ENCODE measurements at regions not wholly inside any gene's neighbourhood (a gene's known extent, or its start where the extent isn't known, plus 50 kb on each side); places are given as distances from the start of the nearest gene placed in this dataset.

DNA sequence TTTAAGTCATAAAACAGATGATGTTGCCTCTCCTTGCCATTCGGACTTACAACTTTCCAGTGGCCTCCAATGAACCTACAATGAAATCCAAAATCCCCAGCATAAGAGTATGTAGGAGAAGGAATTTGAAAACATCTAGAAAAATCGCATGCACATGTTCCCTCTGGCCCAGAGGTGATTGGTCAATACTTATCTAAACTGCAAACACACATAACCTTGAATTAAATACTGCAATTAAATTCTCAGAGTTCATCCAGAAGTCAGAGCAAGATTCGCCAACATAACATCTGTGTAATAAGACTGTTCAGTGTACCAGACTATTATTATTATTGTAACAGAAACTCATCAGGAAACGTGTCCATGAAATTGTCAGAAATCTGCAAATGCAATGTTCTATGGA, 82.2 kb upstream of the USP29 start:
- WGBS, 2 donors = 58 to 59% methylated on average over 4 of the region's 4 CpGs
- H3K27ac ChIP-seq = no peak overlapping the region
- no peak overlapping the region for H3K4me3 ChIP-seq
- TF ChIP-seq EP300 (IDR thresholded peaks at IDR 0.05) (no peak), POLR2AphosphoS5 (IDR thresholded peaks at IDR 0.05) (no peak), POLR2A (IDR thresholded peaks at IDR 0.05) (no peak)
- TF ChIP-seq, protein P1, sequence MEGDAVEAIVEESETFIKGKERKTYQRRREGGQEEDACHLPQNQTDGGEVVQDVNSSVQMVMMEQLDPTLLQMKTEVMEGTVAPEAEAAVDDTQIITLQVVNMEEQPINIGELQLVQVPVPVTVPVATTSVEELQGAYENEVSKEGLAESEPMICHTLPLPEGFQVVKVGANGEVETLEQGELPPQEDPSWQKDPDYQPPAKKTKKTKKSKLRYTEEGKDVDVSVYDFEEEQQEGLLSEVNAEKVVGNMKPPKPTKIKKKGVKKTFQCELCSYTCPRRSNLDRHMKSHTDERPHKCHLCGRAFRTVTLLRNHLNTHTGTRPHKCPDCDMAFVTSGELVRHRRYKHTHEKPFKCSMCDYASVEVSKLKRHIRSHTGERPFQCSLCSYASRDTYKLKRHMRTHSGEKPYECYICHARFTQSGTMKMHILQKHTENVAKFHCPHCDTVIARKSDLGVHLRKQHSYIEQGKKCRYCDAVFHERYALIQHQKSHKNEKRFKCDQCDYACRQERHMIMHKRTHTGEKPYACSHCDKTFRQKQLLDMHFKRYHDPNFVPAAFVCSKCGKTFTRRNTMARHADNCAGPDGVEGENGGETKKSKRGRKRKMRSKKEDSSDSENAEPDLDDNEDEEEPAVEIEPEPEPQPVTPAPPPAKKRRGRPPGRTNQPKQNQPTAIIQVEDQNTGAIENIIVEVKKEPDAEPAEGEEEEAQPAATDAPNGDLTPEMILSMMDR (IDR thresholded peaks at IDR 0.05) = no peak
- H3K27me3 ChIP-seq = no peaks in the 10 kb centered on the region
- intact Hi-C loops (cut with DNase I) = no loop called here
- DNase-seq = no peak
- H3K4me1 ChIP-seq = no peaks in the 10 kb centered on the region
- H3K9me3 ChIP-seq = peaks cover 0 to 8% (median 2%) of the 10 kb centered on the region in 4 donors
- H3K36me3 ChIP-seq = no peaks in the 10 kb centered on the region

DNA sequence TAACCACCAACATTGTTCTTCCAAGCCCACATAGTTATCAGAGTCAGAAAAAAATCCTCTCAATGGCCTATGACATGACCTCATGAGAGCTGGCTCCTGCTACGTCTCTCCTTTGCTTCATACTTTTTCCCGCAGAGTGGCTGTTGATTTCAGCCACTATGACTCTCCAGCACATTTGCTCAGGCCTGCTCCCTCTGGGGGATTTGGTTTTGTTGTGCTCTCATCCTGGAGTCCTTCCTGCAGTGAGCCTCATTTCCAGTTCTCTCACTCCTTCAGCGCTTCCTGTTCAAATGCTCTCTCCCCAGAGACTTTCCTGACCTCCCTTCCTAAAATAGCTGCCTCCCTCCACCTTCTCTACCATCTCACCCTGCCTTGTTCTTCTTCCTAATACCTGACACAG, 72.0 kb upstream of the USP29 start:
- intact Hi-C loops (cut with DNase I) = no loop called here
- no peaks in the 10 kb centered on the region for H3K27me3 ChIP-seq
- 78 to 90% methylated on average over 3 of the region's 3 CpGs for WGBS, 2 donors
- TF ChIP-seq EP300 (IDR thresholded peaks at IDR 0.05) = no peak
- TF ChIP-seq POLR2AphosphoS5 (IDR thresholded peaks at IDR 0.05) = no peak
- TF ChIP-seq, protein P1 (IDR thresholded peaks at IDR 0.05) = no peak
- no peak for TF ChIP-seq POLR2A (IDR thresholded peaks at IDR 0.05)
- no peaks in the 10 kb centered on the region for H3K36me3 ChIP-seq
- H3K4me3 ChIP-seq = no peak overlapping the region
- DNase-seq = no peak
- H3K9me3 ChIP-seq = peaks cover 0 to 12% (median 0%) of the 10 kb centered on the region in 4 donors
- no peaks in the 10 kb centered on the region for H3K4me1 ChIP-seq
- H3K27ac ChIP-seq = no peak overlapping the region

DNA sequence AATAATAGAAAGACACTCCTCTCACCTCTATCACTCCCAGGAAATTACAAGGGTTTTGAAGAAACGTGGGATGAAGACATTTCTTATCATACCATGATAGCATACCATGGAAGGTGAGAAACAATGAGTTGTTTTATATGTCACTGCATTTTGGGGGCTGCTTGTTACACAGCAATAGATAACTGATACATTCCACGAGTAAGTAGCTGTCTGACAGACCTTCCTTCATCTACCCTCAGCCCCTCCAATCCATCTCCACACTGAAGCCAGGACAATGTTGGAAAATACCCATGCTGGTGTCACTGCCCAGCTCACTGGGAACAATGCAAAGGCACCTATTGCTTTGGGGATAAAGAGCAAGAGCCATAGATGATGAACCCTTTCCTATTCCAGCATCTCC, 68.9 kb upstream of the USP29 start:
- Histone ChIP-seq H3K36me3 (no peaks in the 10 kb centered on the region), H3K27ac (no peak overlapping the region), H3K4me1 (no peaks in the 10 kb centered on the region), H3K27me3 (peaks cover 0 to 2% (median 0%) of the 10 kb centered on the region in 3 donors), H3K4me3 (no peak overlapping the region), H3K9me3 (peaks cover 0 to 15% (median 1%) of the 10 kb centered on the region in 4 donors)
- intact Hi-C loops (cut with DNase I) = no loop called here
- TF ChIP-seq, protein P1 (IDR thresholded peaks at IDR 0.05) = no peak
- no peak for TF ChIP-seq POLR2A (IDR thresholded peaks at IDR 0.05)
- no peak for TF ChIP-seq POLR2AphosphoS5 (IDR thresholded peaks at IDR 0.05)
- TF ChIP-seq EP300 (IDR thresholded peaks at IDR 0.05) = no peak
- DNase-seq = no peak
- WGBS, 2 donors = 39 to 62% methylated on average over 2 of the region's 2 CpGs

DNA sequence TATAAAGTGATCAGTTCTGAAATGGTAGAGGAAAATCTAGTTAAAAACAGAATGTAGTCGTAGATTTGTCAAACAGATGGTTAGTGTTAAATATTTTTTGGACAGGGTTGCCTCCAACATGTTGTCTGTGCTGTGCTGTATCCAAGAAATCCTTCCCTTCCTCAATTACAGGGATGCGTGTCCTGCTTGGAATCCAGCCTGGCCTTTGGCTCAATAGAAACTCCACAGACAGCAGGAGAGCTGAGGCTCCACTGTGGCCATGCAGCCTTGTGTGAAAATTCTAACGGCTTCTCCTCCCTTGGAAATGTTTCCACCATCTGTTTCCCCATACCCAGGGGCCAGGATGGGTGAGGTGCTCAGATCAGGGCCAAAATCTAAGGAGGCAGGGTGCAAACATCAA, 67.7 kb upstream of the USP29 start:
- intact Hi-C loops (cut with DNase I) = no loop called here
- Histone ChIP-seq H3K4me3 (no peak overlapping the region), H3K27ac (no peak overlapping the region), H3K9me3 (peaks cover 0 to 17% (median 1%) of the 10 kb centered on the region in 4 donors), H3K4me1 (peaks cover 0 to 5% (median 0%) of the 10 kb centered on the region in 4 donors), H3K27me3 (peaks cover 0 to 4% (median 0%) of the 10 kb centered on the region in 3 donors), H3K36me3 (no peaks in the 10 kb centered on the region)
- WGBS, 2 donors = 57 to 61% methylated on average over 3 of the region's 3 CpGs
- no peak for DNase-seq
- TF ChIP-seq, protein P1 (IDR thresholded peaks at IDR 0.05) = no peak
- no peak for TF ChIP-seq EP300 (IDR thresholded peaks at IDR 0.05)
- no peak for TF ChIP-seq POLR2A (IDR thresholded peaks at IDR 0.05)
- no peak for TF ChIP-seq POLR2AphosphoS5 (IDR thresholded peaks at IDR 0.05)

DNA sequence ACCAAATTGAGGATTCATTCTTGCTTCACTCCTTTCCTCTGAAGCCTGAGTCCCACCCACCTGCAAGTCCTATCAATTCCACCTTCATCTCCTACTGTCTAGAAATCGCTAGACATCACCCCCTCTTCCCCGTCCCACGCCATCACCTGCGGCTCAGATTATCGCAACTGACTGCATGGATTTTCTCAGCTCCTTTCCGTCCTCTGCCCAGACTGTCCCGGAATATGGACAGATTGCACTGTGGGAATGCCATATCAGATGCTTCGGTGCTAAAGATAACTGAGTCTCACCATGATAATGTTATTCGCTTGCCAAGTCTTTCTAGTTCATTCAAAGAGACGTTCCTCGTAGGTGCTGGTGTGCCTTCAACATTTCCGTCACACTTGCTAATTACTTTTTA, 66.4 kb upstream of the USP29 start:
- DNase-seq = no peak
- H3K36me3 ChIP-seq = no peaks in the 10 kb centered on the region
- TF ChIP-seq POLR2A (IDR thresholded peaks at IDR 0.05) (no peak), EP300 (IDR thresholded peaks at IDR 0.05) (no peak), POLR2AphosphoS5 (IDR thresholded peaks at IDR 0.05) (no peak)
- TF ChIP-seq, protein P1 (IDR thresholded peaks at IDR 0.05) = no peak
- H3K9me3 ChIP-seq = peaks cover 0 to 12% (median 1%) of the 10 kb centered on the region in 4 donors
- no peak overlapping the region for H3K27ac ChIP-seq
- peaks cover 0 to 4% (median 0%) of the 10 kb centered on the region in 3 donors for H3K27me3 ChIP-seq
- 94 to 96% methylated on average over 12 of the region's 12 CpGs for WGBS, 2 donors
- H3K4me3 ChIP-seq = no peak overlapping the region
- H3K4me1 ChIP-seq = peaks cover 0 to 7% (median 0%) of the 10 kb centered on the region in 4 donors
- intact Hi-C loops (cut with DNase I) = no loop called here
